Activated T-cell treated with anti-CD3 and anti-CD28 coated beads for 1 hour (primary cell): ENCODE measurements at regions not wholly inside any gene's neighbourhood (a gene's known extent, or its start where the extent isn't known, plus 50 kb on each side); places are given as distances from the start of the nearest gene placed in this dataset.
"Not testable (repeated sequence)": the region's sequence is repeated elsewhere in the genome, so short reads cannot be mapped to it uniquely, and the experiment has no call there.

Experiments used
- DNase-seq: peaks from one replicate; pipeline ENCODE4 v3.0.0-alpha.2; 2020; ENCODE audit warnings: low read depth

DNA sequence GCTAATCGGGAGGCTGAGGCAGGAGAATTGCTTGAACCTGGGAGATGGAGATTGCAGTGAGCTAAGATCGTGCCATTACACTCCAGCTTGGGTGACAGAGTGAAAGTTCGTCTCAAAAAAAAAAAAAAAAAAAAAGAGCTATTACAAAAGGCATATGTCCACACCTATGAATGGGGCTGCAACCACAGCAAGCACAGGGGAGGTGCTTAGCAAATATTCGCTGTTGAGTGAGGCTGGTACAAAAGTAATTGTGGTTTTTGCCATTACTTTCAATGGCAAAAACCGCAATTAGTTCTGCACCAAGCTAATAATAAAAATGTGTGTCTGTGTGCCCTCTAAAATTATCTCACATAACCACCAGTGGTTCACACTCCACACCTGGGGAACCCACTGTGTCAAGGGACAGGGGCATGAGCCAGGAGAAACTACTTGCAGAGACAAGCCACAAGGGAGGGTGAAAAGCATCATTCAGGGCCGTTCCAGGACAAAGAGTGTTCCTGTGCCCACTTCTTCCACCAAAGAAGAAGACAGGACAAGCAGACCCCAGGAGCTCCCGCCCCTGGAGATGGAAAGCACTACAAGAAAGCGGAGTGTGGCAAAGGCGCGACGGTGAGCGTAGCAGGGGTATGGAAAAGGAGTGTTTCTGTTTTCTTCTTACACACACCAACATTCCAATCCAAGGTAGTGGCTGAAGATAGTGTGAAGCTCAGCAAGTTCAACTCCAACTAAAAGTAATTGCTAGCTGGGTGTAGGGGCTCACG is 84.4 kb upstream of the CNEP1R1 start:
- no peak for DNase-seq

DNA sequence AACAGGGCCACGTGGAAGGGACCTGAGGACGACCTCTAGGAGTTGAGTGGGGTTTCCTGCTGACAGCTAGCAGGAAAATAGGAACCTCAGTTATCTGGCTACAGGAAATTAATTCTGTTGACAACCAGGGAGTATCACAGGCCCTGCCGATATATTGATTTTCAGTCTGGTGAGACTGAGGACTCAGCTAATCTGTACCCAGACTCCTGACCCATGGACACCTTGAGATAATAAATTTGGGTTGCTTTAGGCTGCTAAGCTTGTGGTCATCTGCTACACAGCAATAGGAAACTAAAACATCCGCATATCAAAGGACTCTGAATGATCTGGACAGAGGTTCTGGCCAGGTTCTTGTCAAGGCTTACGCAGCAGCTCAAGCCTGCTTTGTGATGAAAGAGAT is 80.8 kb upstream of the CNEP1R1 start:
- DNase-seq, result no peak

DNA sequence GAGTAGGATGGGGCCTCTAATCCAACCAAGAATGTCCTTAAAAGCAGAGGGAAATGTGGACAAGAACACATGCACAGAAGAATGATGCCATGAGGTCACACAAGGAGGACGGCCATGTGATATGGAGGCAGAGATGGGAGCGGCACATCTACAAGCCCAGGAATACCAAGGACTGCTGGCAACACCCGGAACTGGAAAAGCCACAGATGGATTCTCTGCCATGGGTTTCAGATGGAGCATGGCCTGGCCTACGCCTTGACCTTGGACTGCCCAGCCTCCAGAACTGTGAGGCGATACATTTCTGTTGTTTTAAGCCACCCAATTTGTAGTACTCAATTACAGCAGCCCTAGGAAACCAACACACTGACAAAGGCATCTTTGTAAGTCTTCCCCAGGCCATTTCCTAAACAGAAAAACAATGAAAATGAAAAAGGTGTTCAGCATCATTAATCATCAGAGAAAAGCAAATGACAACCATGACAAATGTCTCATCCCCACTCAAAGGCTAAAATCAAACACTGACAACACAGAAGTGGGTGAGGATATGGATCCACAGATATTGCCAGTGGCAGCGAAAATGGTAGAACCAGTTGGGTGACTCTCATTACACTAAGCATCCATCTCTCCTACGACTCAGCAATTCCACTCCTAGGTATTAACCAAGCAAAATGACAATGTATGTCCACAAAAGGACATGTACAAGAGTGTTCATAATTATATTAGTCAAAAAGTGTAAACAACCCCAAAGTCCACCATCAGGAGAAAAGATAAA is 76.9 kb upstream of the CNEP1R1 start:
- DNase-seq, result no peak

DNA sequence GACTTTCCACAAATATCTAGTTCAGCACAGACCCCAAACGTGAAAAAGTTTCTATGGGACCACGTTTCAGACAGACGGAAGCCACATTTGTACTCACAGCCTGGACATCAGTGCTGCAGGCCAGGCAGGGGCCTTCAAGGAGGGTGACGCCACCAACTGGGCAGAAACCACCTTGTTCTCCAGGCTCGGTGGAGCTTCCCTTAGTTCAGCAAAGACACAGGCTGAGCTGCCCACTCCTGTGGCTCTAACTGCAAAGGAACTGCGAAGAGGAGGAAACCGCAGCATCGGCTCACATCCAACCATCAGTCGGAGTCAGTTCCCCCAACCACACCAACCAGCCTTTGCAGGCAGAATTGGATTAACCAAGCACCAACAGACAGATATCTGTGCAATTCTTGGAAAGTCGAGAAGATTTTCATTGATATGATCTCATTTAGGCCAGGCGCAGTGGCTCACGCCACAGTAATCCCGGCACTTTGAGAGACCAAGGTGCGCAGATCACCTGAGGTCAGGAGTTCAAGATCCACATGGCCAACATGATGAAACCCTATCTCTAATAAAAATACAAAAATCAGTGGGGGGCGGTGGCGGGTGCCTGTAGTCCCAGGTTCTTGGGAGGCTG is 73.3 kb upstream of the CNEP1R1 start:
- DNase-seq, result no peak

DNA sequence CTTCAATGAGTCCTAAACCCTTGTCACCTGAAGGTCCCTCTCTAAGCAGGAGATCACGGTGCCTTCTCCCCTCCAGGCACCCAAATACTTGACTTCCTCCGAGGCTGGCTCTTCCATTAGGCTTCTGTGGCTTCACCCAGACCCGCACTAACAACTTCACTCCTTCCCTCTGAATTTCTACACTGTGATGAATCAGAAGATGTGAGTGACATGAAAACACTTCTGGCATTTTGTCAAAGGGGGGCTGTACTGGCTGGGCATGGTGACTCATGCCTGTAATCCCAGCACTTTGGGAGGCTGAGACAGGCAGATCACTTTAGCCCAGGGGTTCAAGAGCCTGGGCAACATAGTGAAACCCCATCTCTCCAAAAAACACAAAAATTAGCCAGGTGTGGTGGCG is 72.6 kb upstream of the CNEP1R1 start:
- no peak for DNase-seq

DNA sequence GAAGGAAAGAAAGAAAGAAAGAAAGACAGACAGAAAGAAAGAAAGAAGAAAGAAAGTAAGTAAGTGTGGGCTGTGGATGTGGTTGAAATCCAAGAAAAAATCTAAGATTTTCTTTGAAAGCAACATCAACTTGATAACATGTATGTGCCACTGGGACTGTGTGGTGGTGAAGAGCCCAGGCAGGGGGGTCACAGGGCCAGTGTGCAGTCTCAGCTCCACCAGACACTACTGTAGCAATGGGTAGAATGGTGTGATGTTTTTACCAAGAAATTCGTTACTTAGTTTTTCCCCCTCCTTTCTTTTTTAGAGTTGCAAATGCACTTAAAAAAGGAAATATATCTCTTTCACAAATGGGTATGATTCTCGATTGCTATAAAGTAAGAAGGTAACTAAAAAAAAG is 71.9 kb upstream of the CNEP1R1 start:
- no peak for DNase-seq

DNA sequence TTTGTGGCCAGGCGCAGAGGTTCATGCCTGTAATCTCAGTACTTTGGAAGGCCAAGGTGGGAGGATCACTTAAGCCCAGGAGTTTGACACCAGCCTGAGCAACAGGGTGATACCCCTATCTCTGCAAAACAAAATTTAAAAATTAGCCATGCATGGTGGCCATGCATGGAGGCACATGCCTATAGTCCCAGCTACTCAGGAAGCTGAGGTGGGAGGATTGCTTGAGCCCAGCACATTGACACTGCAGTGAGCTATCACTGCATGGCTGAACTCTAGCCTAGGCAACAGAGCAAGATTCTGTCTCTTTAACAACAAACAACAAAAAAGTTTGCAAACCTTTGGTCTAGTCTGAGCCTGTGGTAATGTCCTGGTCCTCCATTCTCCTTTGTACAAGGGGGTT is 69.2 kb upstream of the CNEP1R1 start:
- no peak for DNase-seq

DNA sequence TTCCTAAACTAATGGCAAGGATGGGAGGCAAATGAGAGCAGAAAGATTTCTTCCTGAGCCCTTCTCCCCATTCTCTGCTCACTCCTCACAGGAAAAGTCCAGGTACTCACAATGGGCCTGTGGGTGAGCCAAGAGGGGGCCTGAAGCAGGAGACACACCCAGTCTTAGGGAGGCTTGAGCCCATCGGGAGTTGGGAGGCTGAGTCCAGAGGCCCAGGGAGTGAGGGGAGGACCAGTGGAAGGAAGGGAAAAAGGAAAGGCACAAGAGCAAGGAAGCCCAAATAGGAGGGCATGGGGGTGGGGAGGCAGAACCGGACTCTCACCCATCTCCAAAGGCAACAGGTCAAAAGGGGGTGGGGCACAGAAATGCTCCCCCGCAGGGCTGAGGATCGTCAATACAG is 68.1 kb upstream of the CNEP1R1 start:
- no peak for DNase-seq

DNA sequence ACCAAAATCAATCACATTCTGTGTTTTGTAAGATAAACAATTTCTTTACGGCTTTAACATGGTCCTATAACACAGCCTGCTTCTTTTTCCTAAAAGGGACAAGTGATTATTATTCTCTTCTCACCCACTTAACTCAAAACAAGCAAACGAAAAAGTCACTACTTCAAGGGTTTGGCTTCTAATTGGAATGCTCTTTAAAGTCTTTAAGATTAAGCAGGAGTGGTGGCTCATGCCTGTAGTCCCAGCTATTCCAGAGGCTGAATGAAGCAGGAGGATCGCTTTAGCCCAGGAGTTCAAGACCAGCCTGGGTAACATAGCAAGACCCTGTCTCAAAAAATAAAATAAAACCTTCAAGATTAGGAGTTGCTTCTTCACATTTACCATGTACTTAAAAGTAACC is 66.6 kb upstream of the CNEP1R1 start:
- DNase-seq, result no peak

DNA sequence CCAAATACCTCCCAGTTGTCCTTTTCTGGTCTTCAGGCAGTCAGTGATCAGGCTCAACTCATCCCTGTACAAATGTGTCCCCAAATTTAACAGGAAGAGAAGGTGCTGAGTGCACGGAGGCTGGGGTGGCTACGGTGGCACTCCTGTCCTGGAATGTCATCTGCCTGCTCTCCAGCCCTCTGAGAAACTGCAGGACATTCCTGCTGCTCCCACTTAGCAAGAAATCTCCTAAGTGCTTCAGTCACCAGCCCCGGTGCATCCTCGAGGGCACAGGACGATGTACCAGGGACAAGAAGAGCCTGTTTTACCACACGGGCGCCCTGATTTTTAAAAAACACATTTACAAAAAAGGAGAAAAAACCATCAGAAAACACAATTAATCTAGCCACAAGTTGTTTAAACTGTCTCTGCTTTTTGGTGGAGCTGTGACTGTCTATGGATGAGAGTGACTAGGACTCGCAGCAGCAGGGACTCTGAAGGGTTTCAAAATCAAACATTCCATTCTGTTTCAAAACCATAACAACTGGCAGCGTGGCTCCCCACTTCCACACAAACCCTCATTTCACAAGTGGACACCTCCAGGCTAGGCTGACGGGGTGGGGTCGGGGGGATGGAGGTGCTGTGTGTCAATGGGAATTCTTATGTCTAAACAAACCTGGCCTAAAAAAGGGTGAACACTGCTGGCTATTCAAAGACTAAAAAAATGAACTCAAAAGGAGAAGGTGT is 65.3 kb upstream of the CNEP1R1 start:
- DNase-seq, result no peak

DNA sequence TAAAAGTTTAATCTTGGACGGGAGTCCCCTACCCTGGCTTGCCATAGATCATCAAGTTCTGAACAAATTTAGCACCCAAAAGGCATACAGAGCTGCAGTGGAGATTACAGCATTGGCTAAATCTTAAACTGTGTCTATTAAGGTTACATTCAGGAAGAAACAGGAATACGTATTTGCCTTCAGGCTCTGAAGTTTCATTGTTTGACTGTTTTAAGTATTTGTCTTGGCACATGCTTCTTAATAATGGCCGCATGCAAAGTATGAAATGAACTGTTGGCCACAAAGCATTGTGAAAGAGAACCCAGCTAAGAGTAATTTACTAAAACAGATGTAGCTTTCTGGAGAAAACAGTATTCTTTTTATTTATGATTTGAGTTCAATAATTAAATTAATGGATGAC is 63.9 kb upstream of the CNEP1R1 start:
- no peak for DNase-seq

DNA sequence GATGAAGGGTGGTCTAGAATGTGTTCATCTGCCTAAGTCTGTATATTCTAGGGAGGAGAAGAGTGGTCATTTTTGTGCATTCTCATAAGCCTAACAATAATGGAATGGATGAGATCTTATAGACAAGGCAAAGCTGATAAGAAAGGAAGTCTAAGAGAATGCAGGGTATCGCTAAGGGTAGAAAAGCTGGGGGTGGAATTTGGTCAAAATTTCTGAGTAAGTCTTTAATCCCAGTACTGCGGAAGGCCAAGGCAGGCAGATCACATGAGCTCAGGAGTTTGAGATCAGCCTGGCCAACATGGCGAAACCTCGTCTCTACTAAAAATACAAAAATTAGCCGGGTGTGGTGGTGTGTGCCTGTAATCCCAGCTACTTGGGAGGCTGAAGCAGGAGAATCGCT is 62.5 kb upstream of the CNEP1R1 start:
- DNase-seq, result not testable (repeated sequence)

DNA sequence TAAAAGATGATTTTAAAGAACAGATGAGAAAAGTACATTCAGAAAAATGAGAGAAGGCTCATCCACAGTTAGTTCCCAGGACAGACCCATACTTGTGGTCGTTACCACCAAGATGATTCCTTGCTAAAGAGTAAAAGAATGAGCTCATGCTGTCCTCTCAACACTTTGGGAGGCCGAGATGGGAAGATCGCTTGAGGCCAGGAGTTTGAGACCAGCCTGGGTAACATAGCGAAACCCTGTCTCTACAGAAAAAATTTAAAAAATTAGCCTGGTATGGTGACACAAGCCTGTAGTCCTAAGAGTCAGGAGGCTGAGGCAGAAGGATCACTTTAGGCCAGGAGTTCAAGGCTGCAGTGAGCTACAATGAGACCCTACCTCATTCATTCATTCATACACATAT is 60.7 kb upstream of the CNEP1R1 start:
- no peak for DNase-seq

DNA sequence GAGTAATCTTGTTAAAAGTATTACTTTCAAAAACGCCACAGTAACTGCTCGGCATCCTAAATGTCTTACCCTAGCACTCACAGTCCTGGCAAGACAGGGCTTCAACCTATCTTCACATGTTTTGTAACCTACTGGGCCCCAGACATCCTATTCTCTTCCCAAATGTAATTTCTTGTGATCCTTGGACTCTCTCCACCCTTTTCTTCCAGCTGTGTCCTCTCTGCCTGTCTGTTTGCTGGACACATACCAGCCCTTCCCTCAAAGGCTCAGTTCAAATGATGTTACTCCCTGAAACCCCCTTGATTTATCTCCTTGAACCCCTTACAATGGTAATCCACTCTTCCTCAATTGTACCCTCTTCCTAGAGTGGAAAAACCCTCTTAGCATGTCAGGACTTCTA is 60.1 kb upstream of the CNEP1R1 start:
- DNase-seq, result no peak

DNA sequence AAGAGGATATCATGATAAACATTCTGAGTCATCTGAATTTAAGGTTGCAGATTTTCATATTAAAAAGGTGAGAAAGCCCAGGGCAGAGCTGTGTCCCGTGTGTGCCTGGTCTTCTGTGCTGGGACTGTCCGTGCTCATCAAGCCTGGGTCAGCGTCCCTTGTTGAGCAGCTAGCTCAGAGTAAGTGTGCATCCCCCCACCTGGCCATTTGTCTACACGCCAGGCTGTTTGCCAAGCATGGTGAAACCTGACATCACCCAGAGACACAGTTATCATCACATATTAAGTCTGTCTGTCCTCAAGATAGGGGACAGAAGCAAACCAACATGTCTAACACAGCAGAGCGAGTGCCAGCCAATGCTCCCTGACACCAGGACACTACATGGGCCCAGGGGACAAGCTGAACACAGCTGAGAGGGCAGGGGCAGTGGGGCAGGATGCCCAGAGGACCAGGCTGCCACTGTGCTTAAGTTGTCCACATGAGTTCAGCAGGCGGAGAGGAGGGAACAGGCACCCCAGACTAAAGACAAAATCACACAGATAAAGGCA is 57.9 kb upstream of the CNEP1R1 start:
- DNase-seq, result no peak

DNA sequence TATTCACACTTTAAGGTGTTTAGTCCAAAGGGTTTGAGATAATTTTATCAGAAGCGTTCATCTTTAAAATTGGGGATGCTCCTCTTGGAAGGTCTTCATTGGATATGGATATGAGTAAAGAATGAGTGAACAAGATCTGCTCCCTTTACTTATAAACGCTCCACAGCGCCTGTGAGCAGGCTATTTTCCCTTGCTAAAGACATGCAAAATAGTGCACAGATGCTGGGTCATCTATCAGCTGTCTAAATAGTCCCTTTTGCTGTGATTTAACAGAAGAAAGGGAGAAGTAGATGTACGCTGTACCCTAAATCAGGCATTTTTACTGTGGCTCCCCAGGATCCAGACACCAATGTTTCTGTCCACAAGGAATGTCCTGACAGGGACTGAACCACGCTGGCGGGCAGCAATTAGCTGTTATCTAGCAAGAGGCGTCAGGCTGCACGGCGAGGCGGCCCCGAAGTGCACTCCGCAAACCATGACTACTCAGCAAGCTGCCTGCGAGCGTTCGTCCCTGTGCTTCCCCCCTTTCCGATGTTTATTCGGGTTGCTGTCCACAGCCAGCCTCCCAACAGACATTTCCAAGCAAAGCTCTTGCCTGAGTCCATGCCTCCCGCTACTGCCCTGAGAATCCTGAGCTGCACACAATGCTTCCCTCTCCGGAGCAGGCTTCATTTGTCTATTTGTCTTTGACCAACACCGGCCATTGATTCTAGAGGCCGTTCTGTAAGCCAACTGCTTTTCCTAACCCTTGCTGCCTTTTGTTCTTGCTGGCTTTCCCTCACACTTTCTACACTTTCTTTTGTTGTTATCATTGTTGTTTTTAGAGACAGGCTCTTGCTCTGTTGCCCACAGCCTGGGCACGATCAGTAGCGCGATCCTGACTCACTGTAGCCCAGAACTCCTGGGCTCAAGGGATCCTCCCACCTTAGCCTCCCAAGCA is 55.7 kb upstream of the CNEP1R1 start:
- no peak for DNase-seq

DNA sequence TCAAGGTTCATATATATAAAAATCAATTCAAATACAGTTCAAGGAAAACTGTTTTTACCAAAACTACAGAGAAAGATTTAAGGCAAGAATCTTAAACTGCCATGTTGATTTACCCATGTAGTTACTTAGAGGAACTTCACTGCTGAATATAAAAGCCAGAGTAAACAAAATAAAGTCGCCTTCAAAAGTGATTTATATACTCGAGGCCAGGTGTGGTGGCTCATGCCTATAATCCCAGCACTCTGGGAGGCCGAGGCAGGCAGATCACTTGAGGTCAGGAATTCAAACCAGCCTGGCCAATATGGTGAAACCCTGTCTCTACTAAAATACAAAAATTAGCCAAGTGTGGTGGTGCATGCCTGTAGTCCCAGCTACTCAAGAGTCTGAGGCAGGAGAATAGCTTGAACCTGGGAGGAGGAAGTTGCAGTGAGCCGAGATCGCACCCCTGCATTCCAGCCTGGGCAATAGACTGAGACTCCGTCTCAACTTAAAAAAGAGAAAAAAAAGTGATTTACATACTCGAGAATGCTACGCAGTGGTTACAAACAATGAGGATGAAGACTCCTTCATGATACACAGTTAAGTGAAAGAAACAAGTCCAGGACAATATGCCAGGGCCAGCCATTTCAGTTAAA is 54.1 kb upstream of the CNEP1R1 start:
- DNase-seq, result no peak

DNA sequence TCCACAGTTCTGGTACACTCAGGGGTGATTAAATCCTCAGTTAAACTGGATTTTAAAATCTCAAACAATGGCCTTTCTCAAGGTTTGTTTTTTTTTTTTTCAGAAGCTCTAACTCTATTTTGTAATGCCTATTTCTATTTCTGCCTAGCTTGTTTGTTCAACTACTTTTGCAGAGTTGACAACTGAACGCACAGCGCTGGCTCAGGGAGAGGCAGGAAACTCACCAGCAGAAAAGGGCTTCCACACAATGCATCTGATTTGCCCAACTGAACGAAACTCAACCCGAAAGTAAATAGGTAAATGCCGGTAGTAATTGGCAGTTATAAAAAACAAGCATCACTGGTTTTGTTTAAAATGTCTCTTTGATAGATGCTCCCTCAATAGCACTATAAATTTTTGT is 52.7 kb upstream of the CNEP1R1 start:
- DNase-seq, result no peak

DNA sequence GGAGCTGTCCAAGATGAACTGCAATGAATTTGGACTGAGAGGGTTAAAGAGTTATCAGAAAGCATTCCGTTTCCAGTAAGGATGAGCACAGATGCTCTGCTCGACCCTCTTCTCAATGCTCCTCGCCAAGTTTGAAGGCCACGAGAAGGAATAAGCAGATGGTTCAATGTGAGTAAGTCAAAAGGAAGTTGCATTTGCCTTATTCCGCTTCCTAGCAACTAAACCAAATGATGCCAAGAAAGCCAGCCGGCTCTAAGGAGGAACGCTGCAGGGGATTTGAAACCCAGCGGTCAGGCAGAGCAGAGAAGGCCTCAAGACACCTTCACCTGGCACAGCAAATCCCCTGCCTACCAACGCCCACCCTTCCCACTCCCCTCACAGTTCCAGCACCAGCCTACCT is 52.1 kb upstream of the CNEP1R1 start:
- DNase-seq, result no peak
